ENCODE measurements at regions not wholly inside any gene's neighbourhood (a gene's known extent, or its start where the extent isn't known, plus 50 kb on each side); places are given as distances from the start of the nearest gene placed in this dataset.
"Not testable (repeated sequence)": the region's sequence is repeated elsewhere in the genome, so short reads cannot be mapped to it uniquely, and the experiment has no call there.

- FAIRE-seq (no peak), DNase-seq (ENCODE audit: insufficient read length, low spot score) (no peak)
Observed at GRCh38 chr7:83882551-83882950, 233.6 kb upstream of the SEMA3E start.

- FAIRE-seq (no peak), DNase-seq (ENCODE audit: insufficient read length, low spot score) (no peak)
Observed at GRCh38 chr7:83879063-83879462, 230.1 kb upstream of the SEMA3E start.

GRCh38 chr7:83878614-83879013 is 229.7 kb upstream of the SEMA3E start:
- FAIRE-seq (no peak), DNase-seq (ENCODE audit: insufficient read length, low spot score) (no peak)

- no peak for FAIRE-seq
- no peak for DNase-seq (ENCODE audit: insufficient read length, low spot score)
Observed at GRCh38 chr7:83876593-83876992, 227.7 kb upstream of the SEMA3E start.

GRCh38 chr7:83873459-83873858 is 224.5 kb upstream of the SEMA3E start:
- FAIRE-seq, result no peak
- DNase-seq (ENCODE audit: insufficient read length, low spot score), result no peak

- DNase-seq (ENCODE audit: insufficient read length, low spot score) (no peak), FAIRE-seq (no peak)
Observed at GRCh38 chr7:83872501-83872900, 223.6 kb upstream of the SEMA3E start.

- DNase-seq (ENCODE audit: insufficient read length, low spot score) (no peak), FAIRE-seq (no peak)
Observed at GRCh38 chr7:83870515-83870914, 221.6 kb upstream of the SEMA3E start.

GRCh38 chr7:83866582-83866981 is 217.6 kb upstream of the SEMA3E start:
- no peak for FAIRE-seq
- no peak for DNase-seq (ENCODE audit: insufficient read length, low spot score)

GRCh38 chr7:83864551-83864950 is 215.6 kb upstream of the SEMA3E start:
- DNase-seq (ENCODE audit: insufficient read length, low spot score) (no peak), FAIRE-seq (no peak)

- DNase-seq (ENCODE audit: insufficient read length, low spot score) (no peak), FAIRE-seq (no peak)
Observed at GRCh38 chr7:83863906-83864305, 215.0 kb upstream of the SEMA3E start.

GRCh38 chr7:83861876-83862275 is 212.9 kb upstream of the SEMA3E start:
- DNase-seq (ENCODE audit: insufficient read length, low spot score) (no peak), FAIRE-seq (no peak)

GRCh38 chr7:83859827-83860226 is 210.9 kb upstream of the SEMA3E start:
- DNase-seq (ENCODE audit: insufficient read length, low spot score) (no peak), FAIRE-seq (no peak)

- FAIRE-seq (no peak), DNase-seq (ENCODE audit: insufficient read length, low spot score) (no peak)
Observed at GRCh38 chr7:83857691-83858090, 208.8 kb upstream of the SEMA3E start.

- no peak for FAIRE-seq
- no peak for DNase-seq (ENCODE audit: insufficient read length, low spot score)
Observed at GRCh38 chr7:83856094-83856493, 207.2 kb upstream of the SEMA3E start.

GRCh38 chr7:83852136-83852535 is 203.2 kb upstream of the SEMA3E start:
- FAIRE-seq (no peak), DNase-seq (ENCODE audit: insufficient read length, low spot score) (no peak)

- no peak for FAIRE-seq
- no peak for DNase-seq (ENCODE audit: insufficient read length, low spot score)
Observed at GRCh38 chr7:83851551-83851950, 202.6 kb upstream of the SEMA3E start.

GRCh38 chr7:83850941-83851340 is 202.0 kb upstream of the SEMA3E start:
- DNase-seq (ENCODE audit: insufficient read length, low spot score) (no peak), FAIRE-seq (no peak)

- DNase-seq (ENCODE audit: insufficient read length, low spot score) (no peak), FAIRE-seq (no peak)
Observed at GRCh38 chr7:83850125-83850524, 201.2 kb upstream of the SEMA3E start.

- DNase-seq (ENCODE audit: insufficient read length, low spot score) (no peak), FAIRE-seq (no peak)
Observed at GRCh38 chr7:83849131-83849530, 200.2 kb upstream of the SEMA3E start.

- FAIRE-seq, result no peak
Observed at GRCh38 chr7:83842894-83843293, 194.0 kb upstream of the SEMA3E start.

GRCh38 chr7:83837683-83838082 is 188.7 kb upstream of the SEMA3E start:
- FAIRE-seq (no peak), DNase-seq (ENCODE audit: insufficient read length, low spot score) (no peak)

More at GRCh38 chr7:83842894-83843293, 194.0 kb upstream of the SEMA3E start:
- no peak for DNase-seq (ENCODE audit: insufficient read length, low spot score)

GRCh38 chr7:83836028-83836427 is 187.1 kb upstream of the SEMA3E start:
- DNase-seq (ENCODE audit: insufficient read length, low spot score) (no peak), FAIRE-seq (no peak)

- DNase-seq (ENCODE audit: insufficient read length, low spot score) (no peak), FAIRE-seq (no peak)
Observed at GRCh38 chr7:83835424-83835823, 186.5 kb upstream of the SEMA3E start.

- DNase-seq (ENCODE audit: insufficient read length, low spot score); FAIRE-seq: not testable (repeated sequence)
Observed at GRCh38 chr7:83833721-83834120, 184.8 kb upstream of the SEMA3E start.
